ENCODE measurements at regions not wholly inside any gene's neighbourhood (a gene's known extent, or its start where the extent isn't known, plus 50 kb on each side); places are given as distances from the start of the nearest gene placed in this dataset.

DNA sequence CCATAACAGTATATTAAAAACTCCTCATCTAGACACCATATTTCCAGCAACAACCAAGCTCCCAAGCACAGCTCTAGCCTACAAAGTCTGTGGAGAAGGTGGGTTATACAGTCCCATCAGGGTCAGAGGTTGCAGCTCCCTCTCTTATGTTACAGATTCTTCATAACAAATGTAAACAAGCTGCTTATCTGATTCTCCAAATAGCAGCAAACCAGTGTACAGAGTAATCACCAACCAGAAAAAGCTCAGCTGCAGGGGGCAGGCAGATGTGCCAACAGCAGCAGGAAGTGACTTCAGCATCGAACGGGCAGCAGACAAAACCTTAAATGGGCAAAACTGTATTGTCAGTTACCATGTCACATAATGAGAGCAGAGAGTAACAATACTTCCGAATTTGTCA, 52.9 kb upstream of the NABP1 start:
- TF ChIP-seq, protein P1, sequence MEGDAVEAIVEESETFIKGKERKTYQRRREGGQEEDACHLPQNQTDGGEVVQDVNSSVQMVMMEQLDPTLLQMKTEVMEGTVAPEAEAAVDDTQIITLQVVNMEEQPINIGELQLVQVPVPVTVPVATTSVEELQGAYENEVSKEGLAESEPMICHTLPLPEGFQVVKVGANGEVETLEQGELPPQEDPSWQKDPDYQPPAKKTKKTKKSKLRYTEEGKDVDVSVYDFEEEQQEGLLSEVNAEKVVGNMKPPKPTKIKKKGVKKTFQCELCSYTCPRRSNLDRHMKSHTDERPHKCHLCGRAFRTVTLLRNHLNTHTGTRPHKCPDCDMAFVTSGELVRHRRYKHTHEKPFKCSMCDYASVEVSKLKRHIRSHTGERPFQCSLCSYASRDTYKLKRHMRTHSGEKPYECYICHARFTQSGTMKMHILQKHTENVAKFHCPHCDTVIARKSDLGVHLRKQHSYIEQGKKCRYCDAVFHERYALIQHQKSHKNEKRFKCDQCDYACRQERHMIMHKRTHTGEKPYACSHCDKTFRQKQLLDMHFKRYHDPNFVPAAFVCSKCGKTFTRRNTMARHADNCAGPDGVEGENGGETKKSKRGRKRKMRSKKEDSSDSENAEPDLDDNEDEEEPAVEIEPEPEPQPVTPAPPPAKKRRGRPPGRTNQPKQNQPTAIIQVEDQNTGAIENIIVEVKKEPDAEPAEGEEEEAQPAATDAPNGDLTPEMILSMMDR (IDR thresholded peaks at IDR 0.05), result no peak
- TF ChIP-seq POLR2A (IDR thresholded peaks at IDR 0.05) (no peak), POLR2AphosphoS5 (IDR thresholded peaks at IDR 0.05) (no peak)

Measured in prostate gland (tissue), 2 donors.